Naive B cell (primary cell): ENCODE measurements at regions not wholly inside any gene's neighbourhood (a gene's known extent, or its start where the extent isn't known, plus 50 kb on each side); places are given as distances from the start of the nearest gene placed in this dataset.

Experiments used
- ATAC-seq, 2 donors: fragments of 150-1000 bp; cut with Tn5 transposase; 2 replicates each; pipeline ENCODE4 v1.10.0; 2021; ENCODE audit warnings: low read depth in 2 of 2, mild to moderate bottlenecking in 2 of 2, moderate library complexity in 2 of 2
- DNase-seq: peaks from one replicate; pipeline ENCODE4 v3.0.0; 2022
- H3K27ac Mint-ChIP-seq, 6 donors: one replicate each; pipeline ENCODE4 v1.8.0; 2020 to 2022; ENCODE audit warnings: mild to moderate bottlenecking in 6 of 6, mixed read lengths in 6 of 6, moderate library complexity in 5 of 6, inconsistent platforms in 2 of 6
- H3K27me3 Mint-ChIP-seq, 3 donors: one replicate each; pipeline ENCODE4 v1.8.0; 2021 to 2022; ENCODE audit warnings: mixed read lengths in 3 of 3, mild to moderate bottlenecking in 1 of 3
- H3K36me3 Mint-ChIP-seq, 2 donors: one replicate each; pipeline ENCODE4 v1.8.0; 2020 to 2022; ENCODE audit warnings: mixed read lengths in 2 of 2, inconsistent platforms in 1 of 2, mild to moderate bottlenecking in 1 of 2
- H3K4me1 Mint-ChIP-seq, 3 donors: one replicate each; pipeline ENCODE4 v1.8.0; 2020 to 2022; ENCODE audit warnings: mixed read lengths in 3 of 3, inconsistent platforms in 1 of 3, mild to moderate bottlenecking in 1 of 3, moderate library complexity in 1 of 3
- H3K4me3 Mint-ChIP-seq, 8 donors: one replicate each; pipeline ENCODE4 v1.8.0; 2020 to 2022; ENCODE audit warnings: mild to moderate bottlenecking in 8 of 8, mixed read lengths in 8 of 8, moderate library complexity in 8 of 8, inconsistent platforms in 2 of 8
- H3K9me3 Mint-ChIP-seq, 7 donors: one replicate each; pipeline ENCODE4 v1.8.0; 2020 to 2022; ENCODE audit warnings: mixed read lengths in 7 of 7, mild to moderate bottlenecking in 5 of 7, inconsistent platforms in 2 of 7, moderate library complexity in 1 of 7

DNA sequence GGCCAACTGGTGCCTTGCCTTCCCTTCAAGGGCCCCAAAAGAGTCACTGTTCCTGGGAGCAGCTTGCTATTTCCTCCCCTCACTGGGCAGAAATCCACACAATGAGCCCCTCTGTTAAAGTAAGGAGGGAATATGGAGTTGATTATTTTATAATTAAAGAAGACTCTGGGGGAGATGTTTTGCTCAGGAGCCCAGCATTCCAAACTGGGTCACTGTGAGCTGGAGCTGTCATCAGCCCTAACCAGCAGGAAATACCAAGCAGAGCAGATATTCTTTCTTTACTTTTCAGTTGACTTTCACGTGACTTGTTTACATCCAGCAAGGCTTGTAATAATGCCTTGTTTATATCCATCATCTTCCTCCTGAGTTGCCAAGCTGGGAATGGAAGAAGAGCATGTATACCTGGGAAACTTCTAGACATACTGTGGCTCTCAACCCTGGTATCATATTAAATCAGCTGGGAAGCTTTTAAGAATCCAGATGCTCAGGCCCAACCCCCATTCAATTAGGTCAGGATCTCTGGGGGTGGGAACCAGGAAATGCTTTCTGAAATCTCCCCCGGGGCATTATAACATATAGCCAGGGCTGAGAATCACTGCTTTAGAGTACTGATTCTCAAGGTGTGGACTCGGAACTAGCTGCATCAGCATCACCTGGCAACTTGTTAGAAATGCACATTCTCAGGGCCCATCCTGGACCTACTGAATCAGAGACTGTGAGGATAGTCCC is 175.6 kb upstream of the MYLIP start:
- no peaks in the 10 kb centered on the region for H3K36me3 Mint-ChIP-seq
- DNase-seq (no peak), ATAC-seq (no peak)
- H3K9me3 Mint-ChIP-seq, result peaks cover 0 to 2% (median 0%) of the 10 kb centered on the region in 7 donors
- H3K4me1 Mint-ChIP-seq, result peaks cover 9 to 29% (median 17%) of the 10 kb centered on the region in 3 donors
- no peak overlapping the region for H3K27ac Mint-ChIP-seq
- peaks cover 0 to 7% (median 0%) of the 10 kb centered on the region in 3 donors for H3K27me3 Mint-ChIP-seq
- H3K4me3 Mint-ChIP-seq, result no peak overlapping the region

GRCh38 chr6:15952231-15953151 is 176.4 kb upstream of the MYLIP start:
- H3K4me1 Mint-ChIP-seq, result peaks cover 9 to 28% (median 15%) of the 10 kb centered on the region in 3 donors
- H3K4me3 Mint-ChIP-seq, result peak overlapping the region in 1 of 8 donors; percentile 36
- DNase-seq (no peak), ATAC-seq (no peak)
- peaks cover 0 to 2% (median 0%) of the 10 kb centered on the region in 7 donors for H3K9me3 Mint-ChIP-seq
- no peaks in the 10 kb centered on the region for H3K36me3 Mint-ChIP-seq
- H3K27me3 Mint-ChIP-seq, result peaks cover 0 to 7% (median 0%) of the 10 kb centered on the region in 3 donors
- H3K27ac Mint-ChIP-seq, result peak overlapping the region in 3 of 6 donors; percentile 19 to 71 (median 39)

DNA sequence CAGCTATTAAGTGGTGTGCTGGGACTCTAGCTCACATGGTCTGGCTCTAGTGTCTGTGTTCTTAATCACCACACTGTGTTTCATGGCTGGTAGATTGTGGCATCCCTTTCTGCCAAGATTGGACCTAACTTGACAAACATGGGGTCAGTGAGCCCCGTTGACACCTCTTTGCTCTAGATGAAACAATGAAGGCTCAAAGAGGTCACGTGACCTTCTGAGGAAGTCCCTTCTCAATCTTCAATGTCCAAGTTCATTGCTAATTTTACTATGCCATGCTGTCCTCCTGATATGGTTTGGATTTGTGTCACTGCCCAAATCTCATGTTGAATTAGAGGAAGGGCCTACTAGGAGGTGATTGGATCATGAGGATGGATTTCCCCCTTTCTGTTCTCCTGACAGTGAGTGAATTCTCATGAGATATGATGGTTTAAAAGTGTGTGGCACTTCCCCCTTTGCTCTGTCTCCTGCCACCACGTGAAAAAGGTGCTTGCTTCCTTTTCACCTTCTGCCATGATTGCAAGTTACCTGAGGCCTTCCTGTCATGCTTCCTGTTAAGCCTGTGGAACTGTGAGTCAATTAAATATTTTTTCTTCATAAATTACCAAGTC is 177.8 kb upstream of the MYLIP start:
- peak; percentile 6 for DNase-seq
- H3K36me3 Mint-ChIP-seq, result no peaks in the 10 kb centered on the region
- peaks cover 5 to 19% (median 8%) of the 10 kb centered on the region in 3 donors for H3K4me1 Mint-ChIP-seq
- peak overlapping the region in 1 of 6 donors; percentile 33 for H3K27ac Mint-ChIP-seq
- peaks cover 0 to 2% (median 0%) of the 10 kb centered on the region in 7 donors for H3K9me3 Mint-ChIP-seq
- ATAC-seq, result peak; percentile 67 to 85
- no peaks in the 10 kb centered on the region for H3K27me3 Mint-ChIP-seq
- H3K4me3 Mint-ChIP-seq, result no peak overlapping the region

- no peaks in the 10 kb centered on the region for H3K36me3 Mint-ChIP-seq
- H3K4me3 Mint-ChIP-seq, result no peak overlapping the region
- peaks cover 5 to 19% (median 8%) of the 10 kb centered on the region in 3 donors for H3K4me1 Mint-ChIP-seq
- H3K27me3 Mint-ChIP-seq, result no peaks in the 10 kb centered on the region
- peaks cover 0 to 2% (median 0%) of the 10 kb centered on the region in 7 donors for H3K9me3 Mint-ChIP-seq
- peak overlapping the region in 1 of 6 donors; percentile 3 for H3K27ac Mint-ChIP-seq
- no peak for ATAC-seq
- DNase-seq, result no peak
These were observed 178.9 kb upstream of the MYLIP start for GRCh38 chr6:15949982-15950381.

DNA sequence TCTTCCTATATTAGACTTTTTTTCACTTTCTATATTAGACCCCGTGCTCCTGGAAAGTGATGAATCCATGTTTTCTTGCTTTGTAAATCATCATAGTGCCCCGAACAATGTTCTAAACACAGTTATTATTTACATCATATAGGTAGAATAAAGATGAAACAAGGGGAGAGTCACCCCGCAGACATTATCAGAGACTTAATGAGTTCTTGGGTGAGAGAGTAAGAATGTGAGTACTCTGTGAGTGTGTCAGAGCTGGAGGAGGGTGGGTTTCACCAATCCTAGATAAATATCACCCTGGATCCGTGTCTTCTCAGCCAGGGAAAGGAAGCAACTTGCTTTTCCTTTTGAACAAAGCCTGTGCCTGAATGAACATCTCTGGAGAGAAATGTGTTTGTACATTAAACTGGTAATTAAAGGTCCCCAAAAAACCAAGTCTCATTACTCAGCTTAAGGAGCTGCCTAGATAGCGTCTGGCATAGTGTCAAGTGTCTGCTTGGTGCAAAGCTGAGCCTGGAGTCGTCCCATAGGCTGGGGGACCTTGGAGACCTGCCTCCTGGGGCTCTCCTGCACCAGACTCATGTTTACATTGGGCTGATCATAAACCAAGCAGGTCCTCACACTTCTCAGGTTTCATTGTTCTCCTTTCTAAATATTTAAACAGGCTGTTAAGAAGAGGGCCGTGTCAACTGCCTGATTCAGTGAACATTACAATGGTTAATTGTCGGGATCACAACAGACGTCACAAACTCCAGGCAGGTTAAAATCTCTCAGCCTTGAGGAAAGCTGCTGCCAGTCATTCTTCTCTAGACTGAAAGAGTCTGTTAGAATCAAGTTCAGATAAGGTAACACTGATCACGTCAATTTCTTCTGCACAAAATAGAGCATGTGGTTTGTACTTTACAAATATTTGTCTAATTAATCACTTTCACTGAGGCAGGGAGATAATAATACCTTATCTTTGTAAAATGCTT is 179.7 kb upstream of the MYLIP start:
- DNase-seq (no peak), ATAC-seq (no peak)
- Mint-ChIP-seq H3K4me1 (peaks cover 5 to 16% (median 6%) of the 10 kb centered on the region in 3 donors), H3K4me3 (no peak overlapping the region), H3K9me3 (peaks cover 0 to 2% (median 0%) of the 10 kb centered on the region in 7 donors), H3K27ac (no peak overlapping the region), H3K27me3 (no peaks in the 10 kb centered on the region), H3K36me3 (no peaks in the 10 kb centered on the region)

DNA sequence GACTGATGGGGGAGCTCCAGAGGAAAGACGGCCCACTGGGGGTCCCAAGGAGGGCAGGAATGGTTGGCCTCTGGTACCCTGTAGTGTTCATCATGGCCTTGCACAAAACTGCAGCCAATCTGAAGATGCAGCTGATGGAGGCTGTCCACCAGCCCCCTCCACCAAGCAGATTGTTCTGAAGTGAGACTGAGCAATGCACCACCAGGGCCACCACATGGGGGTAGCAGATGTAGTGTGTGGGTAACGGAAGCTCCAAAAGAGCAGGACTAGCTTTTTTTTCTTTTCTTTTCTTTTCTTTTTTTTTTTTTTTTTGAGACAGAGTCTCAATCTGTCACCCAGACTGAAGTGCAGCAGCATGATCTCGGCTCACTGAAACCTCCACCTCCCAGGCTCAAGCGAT is 181.0 kb upstream of the MYLIP start:
- no peak overlapping the region for H3K27ac Mint-ChIP-seq
- no peaks in the 10 kb centered on the region for H3K27me3 Mint-ChIP-seq
- H3K36me3 Mint-ChIP-seq, result no peaks in the 10 kb centered on the region
- ATAC-seq (no peak), DNase-seq (no peak)
- H3K4me1 Mint-ChIP-seq, result peaks cover 4 to 12% (median 5%) of the 10 kb centered on the region in 3 donors
- H3K9me3 Mint-ChIP-seq, result peaks cover 0 to 2% (median 0%) of the 10 kb centered on the region in 7 donors
- H3K4me3 Mint-ChIP-seq, result no peak overlapping the region

GRCh38 chr6:15947436-15947835 is 181.4 kb upstream of the MYLIP start:
- no peaks in the 10 kb centered on the region for H3K36me3 Mint-ChIP-seq

DNA sequence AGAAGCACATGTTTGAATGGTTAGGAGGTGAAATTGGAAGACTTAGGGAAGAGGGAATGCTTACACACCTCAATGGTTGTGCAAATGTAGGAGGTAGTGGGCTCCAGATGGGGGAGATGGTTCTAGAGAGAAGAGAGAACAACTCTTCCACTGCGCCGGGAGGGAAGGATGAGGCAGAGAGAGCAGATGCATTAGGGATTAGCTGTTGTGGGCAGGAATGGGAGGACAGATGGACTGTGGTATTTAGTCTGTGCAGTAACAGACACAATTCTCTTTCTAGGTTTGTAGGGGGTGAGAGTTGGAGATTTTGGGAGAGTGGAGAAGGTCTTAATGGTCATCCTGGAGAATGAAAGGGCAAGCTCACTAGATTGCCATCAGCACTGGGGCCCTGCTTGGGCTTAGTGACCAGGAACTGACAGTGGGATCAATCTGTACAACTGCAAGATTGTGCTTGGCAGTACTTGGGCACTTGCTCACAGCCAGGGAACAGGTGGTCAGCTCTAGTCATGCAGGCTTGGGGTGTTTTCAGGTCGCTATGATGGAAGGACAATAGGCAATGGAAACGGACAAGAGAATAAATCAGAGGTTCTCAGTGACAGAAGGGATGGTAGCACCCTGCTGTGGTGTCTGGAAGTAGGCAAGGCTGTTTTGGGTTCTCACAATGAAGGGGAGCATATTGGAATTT is 182.0 kb upstream of the MYLIP start:
- Mint-ChIP-seq H3K27me3 (no peaks in the 10 kb centered on the region), H3K27ac (no peak overlapping the region)

More at GRCh38 chr6:15947436-15947835, 181.4 kb upstream of the MYLIP start:
- H3K9me3 Mint-ChIP-seq, result peaks cover 0 to under 1% (median 0%) of the 10 kb centered on the region in 7 donors
- peaks cover 2 to 12% (median 5%) of the 10 kb centered on the region in 3 donors for H3K4me1 Mint-ChIP-seq
- H3K4me3 Mint-ChIP-seq, result no peak overlapping the region
- H3K27ac Mint-ChIP-seq, result no peak overlapping the region
- ATAC-seq, result no peak
- H3K27me3 Mint-ChIP-seq, result no peaks in the 10 kb centered on the region
- DNase-seq, result no peak

DNA sequence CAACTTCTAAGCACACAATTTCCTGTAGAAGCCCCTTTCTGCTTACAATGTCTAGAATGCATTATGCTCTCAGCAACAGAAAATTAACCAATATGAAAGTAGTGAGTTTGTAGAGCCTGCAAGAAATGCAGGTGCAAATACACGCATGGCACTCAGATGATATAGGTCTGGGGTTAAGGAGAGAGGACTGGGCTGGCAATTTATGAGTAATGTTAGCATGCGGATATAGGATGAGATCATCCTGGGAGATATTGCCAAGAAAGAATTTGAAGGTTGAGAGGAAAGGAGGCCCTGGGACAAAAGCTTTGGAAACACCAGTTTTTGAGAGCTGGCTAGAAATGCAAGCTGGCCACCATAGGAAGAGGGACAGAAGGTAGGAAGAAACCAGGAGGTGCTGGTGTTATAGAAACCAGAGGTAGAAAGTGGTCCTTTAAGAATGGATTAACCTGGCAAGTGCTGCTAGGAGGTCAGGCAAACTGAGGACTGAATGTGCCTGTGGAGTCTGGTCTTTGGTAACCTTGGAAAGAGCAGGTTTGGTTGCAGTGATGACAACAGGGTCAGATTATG is 183.2 kb upstream of the MYLIP start:
- H3K9me3 Mint-ChIP-seq, result peaks cover 0 to 3% (median 0%) of the 10 kb centered on the region in 7 donors
- H3K4me3 Mint-ChIP-seq, result no peak overlapping the region
- H3K4me1 Mint-ChIP-seq, result peaks cover 0 to 5% (median 0%) of the 10 kb centered on the region in 3 donors
- ATAC-seq (no peak), DNase-seq (no peak)
- no peaks in the 10 kb centered on the region for H3K36me3 Mint-ChIP-seq
- H3K27ac Mint-ChIP-seq, result no peak overlapping the region
- H3K27me3 Mint-ChIP-seq, result no peaks in the 10 kb centered on the region

More for the DNA sequence above, 182.0 kb upstream of the MYLIP start:
- Mint-ChIP-seq H3K4me1 (peaks cover 0 to 12% (median 5%) of the 10 kb centered on the region in 3 donors), H3K36me3 (no peaks in the 10 kb centered on the region), H3K9me3 (no peaks in the 10 kb centered on the region), H3K4me3 (no peak overlapping the region)
- no peak for ATAC-seq
- no peak for DNase-seq

DNA sequence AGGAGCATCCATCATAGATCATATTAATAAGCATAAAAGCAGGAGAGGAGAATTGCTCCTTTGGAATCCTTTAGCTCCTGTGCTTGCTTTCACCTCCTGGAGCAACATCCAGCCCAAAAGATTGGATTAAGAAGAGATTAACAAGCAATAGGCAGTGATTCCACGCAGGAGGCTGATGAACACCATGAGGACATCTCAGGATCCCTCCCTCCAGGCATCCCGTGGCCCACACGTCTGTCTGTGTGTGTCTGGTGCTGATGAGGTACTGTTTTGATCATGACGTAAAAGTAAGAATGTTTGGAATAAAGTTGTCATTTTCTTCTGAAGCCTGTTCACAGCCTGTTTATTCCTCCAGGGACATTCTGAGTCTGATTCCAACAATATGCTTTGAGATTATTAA is 185.5 kb upstream of the MYLIP start:
- Mint-ChIP-seq H3K9me3 (peaks cover 0 to 6% (median 3%) of the 10 kb centered on the region in 7 donors), H3K4me3 (no peak overlapping the region), H3K27me3 (no peaks in the 10 kb centered on the region), H3K27ac (no peak overlapping the region), H3K4me1 (no peaks in the 10 kb centered on the region), H3K36me3 (peaks cover 0 to 3% of the 10 kb centered on the region in 2 donors)
- no peak for ATAC-seq
- DNase-seq, result no peak

DNA sequence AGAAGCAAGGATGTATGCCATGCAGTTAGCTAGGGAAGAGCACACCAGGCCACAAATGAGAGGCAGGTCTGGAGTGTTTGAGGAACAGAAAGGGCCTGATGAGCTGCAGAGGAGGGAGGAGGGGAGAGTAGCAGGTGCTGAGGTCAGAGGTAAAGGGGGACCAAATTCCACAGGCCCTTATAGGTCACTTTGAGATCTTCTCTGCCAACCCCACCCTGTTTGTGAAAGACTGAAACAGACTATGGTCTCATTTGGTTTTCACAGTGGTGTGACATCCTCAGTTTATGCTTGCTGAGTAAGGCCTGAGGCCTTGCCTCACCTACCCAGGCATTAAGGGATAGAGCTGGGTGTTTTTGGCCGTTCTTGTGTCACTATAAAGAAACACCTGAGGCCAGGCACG is 187.7 kb upstream of the MYLIP start:
- DNase-seq, result no peak
- Mint-ChIP-seq H3K4me3 (no peak overlapping the region), H3K4me1 (peaks cover 8 to 17% (median 15%) of the 10 kb centered on the region in 3 donors), H3K9me3 (peaks cover 0 to 8% (median 5%) of the 10 kb centered on the region in 7 donors), H3K36me3 (peaks cover 0 to 6% of the 10 kb centered on the region in 2 donors), H3K27ac (no peak overlapping the region), H3K27me3 (no peaks in the 10 kb centered on the region)
- ATAC-seq, result no peak

- H3K27ac Mint-ChIP-seq, result peak overlapping the region in 1 of 6 donors; percentile 69
- peaks cover 11 to 22% (median 18%) of the 10 kb centered on the region in 3 donors for H3K4me1 Mint-ChIP-seq
These were observed 190.8 kb upstream of the MYLIP start for GRCh38 chr6:15938107-15938506.

More at GRCh38 chr6:15938107-15938506, 190.8 kb upstream of the MYLIP start:
- peaks cover 0 to 6% of the 10 kb centered on the region in 2 donors for H3K36me3 Mint-ChIP-seq
- no peak overlapping the region for H3K4me3 Mint-ChIP-seq
- H3K9me3 Mint-ChIP-seq, result peaks cover 0 to 9% (median 5%) of the 10 kb centered on the region in 7 donors
- DNase-seq (no peak), ATAC-seq (no peak)
- H3K27me3 Mint-ChIP-seq, result no peaks in the 10 kb centered on the region
